GM18519 (cell line): ENCODE measurements at regions not wholly inside any gene's neighbourhood (a gene's known extent, or its start where the extent isn't known, plus 50 kb on each side); places are given as distances from the start of the nearest gene placed in this dataset.

ENCODE experiments used
- ATAC-seq: cut with Tn5 transposase; IDR thresholded peaks from one replicate; pipeline ENCODE4 v1.9.1; 2021; ENCODE audit warnings: mild to moderate bottlenecking, moderate library complexity; ENCODE audit not compliant: unreplicated experiment, low FRiP score

DNA sequence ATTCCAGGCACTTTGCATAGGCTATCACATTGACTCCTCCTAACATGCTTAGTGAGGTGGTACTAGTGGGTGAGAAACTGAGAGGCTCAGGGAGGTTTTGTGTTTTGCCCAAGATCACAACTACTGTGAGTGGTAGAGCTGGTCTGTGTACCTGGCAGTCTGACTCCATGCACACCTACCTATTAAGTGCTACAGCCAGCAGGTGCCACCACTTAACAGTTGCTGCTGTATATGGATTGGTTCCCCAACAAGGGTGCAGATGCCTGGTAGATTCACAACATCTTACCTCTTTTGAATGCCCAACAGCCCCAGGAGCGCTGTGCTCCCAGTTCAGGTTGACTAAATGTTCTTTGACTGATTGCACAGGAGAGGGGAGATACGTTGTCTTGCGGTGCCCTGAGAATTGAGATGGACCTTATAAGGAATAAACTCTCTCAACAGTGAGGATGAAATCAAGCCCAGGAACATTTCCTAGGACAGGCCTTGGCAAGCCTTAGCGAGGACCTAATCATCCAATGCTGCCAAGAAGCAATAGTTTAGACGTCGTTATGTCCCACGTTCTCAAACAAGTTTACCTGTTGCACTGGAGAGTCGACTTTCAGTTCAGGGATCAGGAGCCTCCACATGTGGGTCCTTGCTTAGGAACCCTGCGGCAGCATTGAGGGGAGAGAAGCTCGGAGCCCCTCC is 78.9 kb upstream of the F3 start:
- ATAC-seq, result no peak

DNA sequence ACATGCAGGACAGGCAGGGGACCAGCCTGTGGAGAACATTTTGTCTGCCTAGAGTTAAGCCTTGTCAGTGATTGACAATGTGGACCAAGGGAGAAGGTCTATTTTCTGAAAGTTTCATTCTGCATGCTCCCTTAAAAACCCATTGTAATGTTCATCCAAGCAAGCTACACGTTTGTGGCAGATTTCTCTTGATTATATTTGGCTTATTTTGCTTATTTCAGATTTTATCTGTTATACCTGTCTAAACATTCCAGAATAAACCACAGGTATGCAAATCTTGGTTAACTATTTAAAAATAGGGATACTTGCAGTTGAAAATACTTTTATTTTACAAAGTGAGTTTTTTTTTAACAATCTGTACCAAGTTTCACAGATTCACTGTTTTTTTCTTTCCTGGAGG is 78.2 kb upstream of the F3 start:
- no peak for ATAC-seq

DNA sequence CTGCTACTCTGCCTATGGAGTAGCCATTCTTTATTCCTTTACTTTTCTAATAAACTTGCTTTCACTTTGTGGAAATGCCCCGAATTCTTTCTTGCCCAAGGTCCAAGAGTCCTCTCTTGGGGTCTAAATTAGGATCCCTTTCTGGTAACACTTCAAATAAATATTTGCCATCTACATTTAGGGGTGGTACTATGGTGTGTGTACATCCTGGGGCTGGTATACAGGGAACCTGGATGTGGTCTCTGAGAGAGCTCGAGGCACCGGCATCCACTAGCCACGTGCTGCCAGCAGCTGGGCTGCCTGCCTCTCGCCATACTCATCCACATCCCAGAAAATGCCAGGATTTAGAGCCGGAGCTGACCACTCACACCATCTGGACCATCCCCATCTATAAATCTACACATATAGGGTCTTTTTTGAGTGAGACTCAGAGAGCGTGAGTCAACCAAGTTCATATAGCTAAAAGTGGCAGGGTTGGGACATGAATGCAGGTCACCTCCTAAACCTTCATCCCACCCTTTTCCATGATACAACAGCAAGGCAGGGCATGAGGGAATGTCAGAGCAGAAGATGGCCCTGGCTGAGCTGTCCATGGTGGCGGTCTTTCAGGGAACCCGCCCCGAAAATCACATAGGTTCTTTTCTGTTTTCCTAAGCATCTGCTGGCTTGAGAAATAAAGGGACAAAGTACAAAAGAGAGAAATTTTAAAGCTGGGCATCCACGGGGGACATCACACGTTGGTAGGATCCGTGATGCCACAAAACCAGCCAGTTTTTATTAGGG is 76.6 kb upstream of the F3 start:
- ATAC-seq, result no peak

DNA sequence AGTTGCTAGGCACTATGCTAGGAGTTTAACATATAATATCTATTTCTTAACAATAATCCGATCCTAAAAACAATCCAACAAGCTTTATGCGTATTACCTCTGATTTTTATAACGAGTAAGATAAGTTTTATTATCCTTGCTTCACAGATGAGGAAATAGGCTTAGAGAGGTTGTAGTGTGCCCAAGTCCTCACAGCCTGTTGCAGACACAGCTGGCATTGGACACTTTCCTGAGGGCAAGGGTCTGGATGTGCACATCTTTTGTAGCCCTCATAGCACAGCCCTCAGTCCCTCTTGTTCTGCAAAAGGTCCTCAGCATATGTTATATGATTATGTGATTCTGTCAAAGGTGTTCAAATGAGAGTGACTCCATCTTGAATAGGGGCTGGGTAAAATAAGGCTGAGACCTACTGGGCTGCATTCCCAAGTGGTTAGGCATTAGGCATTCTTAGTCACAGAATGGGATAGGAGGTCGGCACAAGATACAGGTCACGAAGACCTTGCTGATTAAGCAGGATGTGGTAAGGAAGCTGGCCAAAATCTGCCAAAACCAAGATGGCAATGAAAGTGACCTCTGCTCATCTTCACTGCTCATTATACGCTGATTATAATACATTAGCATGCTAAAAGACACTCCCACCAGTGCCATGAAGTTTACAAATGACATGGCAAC is 75.7 kb upstream of the F3 start:
- ATAC-seq, result no peak

DNA sequence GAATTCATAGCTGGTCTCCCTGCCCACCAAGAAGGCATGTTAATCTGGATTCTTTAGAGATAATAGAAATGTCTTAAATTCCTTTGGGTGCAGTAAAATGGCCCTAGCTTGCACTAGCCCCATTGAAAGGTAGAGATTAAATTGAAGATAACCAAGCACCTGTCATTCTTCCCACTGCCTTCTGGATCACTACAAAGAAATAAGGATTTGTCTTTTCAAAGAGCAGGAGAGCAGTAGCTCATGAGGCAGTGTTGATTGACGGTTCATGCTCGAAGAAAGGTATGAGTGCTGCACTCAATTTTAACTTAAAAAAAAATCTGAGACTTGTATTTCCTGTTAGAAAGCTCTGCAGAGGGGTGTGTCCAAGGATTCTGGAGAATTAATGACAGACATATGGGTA is 74.9 kb upstream of the F3 start:
- ATAC-seq, result no peak

DNA sequence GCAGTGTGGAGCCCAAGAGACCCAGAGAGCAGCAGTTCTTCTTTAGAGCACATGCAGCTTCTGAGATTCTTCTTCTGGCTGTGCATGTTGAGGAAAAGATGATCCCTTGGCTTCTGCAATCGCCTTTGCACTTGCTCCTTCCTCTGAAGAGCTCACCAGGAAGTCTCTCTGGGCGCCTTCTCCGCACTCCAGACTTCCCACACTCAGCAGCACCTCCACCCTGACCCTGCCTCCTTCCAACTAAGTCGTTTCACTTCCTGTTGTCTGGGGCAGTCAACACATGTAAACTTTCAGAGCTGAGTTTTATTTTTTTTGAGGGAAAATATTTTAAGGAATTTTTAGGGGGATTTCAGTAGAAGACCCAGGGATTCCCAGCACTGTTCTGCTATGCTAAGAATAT is 73.4 kb upstream of the F3 start:
- ATAC-seq, result no peak

DNA sequence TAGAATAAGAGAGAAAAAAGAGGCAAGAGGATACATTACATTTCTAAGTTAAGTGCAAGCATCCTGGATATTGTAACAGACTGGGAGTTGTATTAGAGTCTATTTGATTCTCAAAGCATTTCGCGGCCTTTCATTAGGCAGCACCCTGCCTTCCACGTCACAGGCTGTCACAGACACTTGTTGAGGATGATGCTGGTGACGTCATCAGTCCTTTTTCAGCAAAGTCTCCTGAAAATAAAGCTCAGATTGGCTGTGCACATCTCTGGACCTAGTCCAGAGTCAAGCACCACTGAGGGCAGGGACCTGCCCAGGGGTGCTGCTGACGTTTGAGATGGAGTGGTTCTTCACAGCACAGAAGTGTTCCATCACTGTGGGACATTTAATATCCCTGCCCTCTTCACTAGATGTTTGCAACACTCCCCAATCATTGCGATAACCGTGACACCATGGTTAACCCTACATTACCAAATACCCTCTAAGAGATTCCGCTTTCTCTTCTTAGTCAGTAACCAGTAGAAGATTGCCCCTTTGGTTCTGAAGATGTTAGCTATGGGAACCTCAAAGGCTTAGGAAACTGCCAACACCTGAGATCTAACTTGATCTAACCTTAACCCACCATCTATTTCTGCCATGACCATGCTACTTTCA is 72.7 kb upstream of the F3 start:
- no peak for ATAC-seq

DNA sequence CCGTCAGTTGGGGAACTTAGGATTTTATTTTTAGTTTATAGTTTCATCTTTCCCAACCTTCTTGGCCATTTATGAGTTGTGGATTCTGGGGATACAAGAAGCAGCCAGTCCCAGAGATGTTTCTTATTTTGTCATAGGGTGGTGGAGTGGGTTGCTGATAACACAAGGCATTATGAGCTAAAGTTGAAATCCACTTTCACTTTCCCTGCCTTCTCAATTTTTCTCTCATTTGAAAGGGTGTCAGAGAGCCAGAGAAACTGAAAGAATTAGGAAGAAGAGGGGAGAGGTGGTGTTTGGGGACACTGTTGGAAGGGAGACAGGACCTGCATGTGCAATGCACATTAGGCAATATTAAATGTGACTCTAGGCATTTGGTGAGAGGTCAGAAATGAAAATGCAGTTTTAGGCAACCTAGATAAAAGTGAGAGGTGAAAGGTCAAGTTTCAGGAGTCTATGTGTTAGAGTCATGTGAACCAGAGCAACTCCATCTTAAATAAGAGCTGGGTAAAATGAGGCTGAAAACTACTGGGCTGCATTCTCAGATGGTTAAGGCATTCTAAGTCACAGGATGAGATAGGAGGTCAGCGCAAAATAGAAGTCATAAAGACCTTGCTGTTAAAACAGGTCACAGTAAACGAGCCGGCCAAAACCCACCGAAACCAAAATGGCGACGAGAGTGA is 71.1 kb upstream of the F3 start:
- ATAC-seq, result no peak

DNA sequence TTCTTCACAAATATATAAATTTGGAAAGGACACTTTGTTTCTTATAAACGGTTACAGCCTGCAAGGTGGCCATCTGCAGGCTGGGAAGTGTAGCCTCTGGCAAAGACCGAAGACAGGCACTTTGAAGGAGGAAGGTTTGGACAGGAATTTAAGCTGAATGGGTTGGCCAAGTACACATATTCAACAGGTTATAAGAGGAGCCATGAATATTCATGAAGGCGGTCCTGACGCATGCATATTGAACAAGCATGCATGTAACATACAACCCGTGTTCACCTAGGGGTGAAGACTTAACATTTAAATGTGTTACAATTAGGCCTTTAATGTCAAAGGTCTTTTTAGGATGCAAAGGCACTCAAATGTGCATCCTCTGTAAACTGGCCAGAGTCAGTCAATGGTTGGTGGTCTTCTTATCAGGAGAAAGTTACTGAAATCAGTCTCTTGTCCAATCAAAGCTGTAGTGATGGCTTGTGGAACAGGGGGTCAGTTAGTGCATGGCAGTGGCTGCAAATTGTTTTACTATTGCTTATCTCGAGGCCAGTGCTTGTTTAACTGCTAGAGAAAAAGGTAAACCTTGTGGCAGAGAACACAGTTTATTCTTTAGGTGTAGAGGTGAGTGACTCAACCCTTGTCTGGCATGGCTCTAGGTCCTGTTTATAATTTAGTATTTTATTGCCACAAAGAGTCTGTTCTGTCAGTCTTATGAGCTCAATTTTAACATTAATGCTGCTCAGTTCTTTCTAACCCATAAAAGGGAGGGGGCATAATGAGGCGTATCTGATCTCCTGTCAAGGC is 70.3 kb upstream of the F3 start:
- no peak for ATAC-seq

DNA sequence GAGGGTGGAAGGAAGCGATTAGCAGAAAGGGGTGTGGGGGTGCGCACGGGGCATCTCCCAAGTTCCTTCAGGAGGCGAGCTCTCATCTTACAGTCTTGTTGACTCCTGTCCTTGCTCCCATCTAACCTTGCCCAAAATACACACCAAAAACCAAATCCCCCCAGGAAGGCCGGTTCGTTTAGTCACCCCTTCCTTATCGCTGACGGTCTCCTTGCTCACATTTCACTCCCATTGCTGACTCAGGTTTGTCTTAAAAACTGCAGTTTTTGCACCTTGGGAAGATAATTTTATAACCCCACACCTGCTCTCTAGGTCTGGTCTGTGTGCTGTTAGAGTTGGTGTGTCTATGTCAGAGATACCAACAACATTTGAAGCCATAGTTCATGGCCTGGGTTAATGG is 68.1 kb upstream of the F3 start:
- ATAC-seq, result no peak

DNA sequence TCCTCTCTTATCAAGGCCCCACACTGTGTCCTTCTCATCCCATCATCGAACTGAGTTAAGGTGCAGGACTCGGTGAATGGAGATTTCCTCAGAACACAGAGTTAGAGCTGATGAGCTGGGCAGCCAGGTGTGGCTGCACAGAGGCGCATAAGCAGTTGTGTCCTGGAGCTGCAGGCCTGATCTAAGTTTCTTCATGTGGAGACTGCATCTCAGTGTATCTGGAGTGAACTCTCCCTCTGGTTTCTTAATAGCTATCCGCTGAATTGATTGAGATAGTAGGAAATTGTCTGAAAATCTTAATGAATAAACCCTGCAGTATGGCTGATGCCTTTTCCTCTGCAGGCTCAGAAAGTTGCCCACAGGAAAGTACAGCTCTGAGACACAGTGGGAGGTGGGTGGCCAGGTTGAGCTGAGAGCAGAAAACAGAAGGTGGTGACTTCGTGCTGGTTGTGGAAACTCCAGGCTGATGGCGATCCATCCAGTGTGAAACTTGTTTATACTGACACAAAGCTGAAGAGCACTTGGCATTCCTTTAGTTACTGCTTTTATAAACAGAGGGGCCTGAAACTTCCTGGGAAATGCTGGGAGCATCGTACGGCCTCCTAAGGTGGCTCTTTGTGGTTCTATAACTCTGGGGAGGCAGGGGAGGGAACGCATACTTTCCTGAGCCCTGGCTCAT is 67.4 kb upstream of the F3 start:
- ATAC-seq, result no peak

DNA sequence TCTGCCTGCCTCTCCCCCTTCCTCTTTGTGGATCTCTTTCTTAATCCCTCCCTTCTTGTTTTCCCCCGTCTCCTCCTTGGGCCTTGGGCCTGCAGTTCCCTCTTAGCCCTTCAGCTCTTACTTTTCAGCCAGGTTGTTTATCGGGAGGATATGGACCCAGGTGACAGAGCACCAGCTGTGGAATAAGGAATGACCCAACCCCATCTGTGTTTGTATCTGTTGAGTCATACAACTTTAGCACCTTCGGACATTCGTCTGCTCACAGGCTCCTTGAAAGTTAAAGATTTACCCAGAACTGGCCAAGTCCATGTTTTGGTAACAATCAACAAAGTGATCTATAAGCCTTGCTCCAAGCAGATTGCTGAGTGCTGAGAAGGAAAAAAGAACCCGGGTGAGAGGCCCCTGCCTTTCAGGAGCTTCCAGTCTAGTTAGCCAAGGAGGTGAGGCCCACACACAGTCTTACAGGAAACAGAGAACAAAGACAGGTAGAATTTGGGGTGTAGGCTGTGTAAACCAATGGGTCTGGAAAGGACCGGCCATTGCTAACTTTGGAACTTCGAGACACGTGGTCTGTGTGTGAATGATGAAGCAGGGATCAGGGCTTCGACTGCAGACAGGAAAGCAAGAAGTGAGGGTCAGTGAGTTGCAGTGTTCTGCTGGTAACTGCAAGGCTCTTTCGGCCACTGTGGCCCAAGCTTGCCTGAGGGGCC is 66.7 kb upstream of the F3 start:
- ATAC-seq, result no peak

DNA sequence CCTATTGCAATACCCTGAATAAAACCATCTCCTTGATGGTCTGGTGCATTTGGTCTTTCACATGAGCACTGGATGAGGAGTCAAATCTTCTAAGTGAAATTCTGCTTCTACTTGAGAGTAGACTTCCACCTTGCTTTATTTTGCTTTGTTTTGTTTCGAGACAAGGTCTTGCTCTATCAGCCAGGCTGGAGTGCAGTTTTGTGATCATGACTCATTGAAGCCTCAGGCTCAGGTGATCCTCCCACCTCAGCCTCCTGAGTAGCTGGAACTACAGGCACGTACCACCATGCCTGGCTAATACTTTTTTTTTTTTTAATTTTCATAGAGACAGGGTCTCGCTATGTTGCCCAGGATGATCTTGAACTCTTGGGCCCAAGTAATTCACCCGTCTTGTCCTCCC is 65.8 kb upstream of the F3 start:
- ATAC-seq, result no peak

DNA sequence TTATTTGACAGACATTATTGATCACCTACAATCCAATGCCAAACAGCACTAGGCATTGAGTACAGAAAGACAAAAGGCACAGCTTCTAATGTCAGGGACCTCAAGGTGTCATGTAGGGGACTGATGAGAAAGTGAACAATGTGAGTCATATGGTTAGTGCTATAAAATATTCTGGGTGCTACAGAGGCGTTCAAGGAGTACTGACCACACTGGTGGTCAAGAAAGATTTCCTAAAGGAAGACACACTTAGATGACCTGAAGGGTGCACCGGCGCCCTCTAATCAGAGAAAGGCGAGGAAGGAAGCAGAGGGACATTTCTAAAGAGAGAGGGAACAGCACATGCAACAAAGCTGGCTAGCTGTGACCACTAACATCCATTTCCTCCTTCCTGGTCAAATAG is 64.9 kb upstream of the F3 start:
- no peak for ATAC-seq

DNA sequence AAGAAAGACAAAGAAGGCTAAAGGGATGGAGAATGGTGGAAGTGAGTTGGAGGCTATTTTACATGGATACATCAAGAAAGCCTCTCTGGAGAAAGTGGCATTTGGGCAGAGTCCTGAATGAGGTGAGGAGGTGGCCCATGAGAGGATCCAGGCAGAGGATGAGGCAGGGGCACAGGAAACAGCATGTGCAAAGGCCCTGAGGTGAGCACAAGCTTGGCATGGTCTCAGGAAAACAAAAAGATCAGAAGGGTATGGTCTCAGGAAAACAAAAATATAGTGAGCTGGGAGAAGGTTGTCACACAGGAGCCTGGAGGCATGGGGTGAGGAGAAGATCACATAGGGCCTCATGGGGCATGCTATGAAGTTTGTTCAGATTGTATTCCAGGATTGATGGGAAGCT is 62.1 kb upstream of the F3 start:
- ATAC-seq, result no peak

DNA sequence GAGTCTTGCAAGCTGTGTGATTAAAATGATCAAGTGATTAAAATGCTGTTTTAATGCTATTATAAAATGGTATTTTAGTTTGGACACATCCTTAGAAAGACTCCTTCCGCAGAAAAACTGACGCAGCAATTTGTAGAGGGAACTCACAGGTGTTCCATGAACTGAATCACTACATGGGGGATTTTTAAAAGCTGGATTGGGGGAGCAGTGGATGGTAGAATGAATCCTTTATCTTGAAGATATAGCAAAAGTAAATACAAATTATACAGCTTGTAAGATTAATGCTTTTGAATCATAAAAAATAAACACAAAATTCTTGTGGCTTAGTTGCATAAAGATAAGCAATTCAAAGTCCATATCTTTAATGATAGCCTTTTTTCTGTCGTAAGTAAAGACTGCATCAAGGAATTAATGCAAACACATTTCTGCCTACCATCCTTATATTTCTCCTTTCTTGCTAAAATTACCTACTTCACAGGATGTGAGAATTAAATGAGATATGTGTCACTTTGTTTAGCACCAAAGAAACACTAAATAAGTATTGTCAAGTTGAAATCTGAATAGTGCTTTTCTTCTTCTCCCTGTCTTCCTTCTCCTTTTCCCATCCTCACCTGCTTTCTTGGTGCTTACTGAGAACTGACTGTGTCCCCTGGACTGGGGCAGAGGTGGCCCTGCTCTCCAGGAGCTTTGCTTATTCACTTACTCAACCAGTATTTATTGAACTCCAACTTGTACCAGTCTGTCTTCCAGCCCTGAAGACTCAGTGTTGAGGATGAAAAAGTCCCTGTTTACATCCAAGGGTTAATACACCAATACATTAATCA is 61.5 kb upstream of the F3 start:
- ATAC-seq, result no peak

DNA sequence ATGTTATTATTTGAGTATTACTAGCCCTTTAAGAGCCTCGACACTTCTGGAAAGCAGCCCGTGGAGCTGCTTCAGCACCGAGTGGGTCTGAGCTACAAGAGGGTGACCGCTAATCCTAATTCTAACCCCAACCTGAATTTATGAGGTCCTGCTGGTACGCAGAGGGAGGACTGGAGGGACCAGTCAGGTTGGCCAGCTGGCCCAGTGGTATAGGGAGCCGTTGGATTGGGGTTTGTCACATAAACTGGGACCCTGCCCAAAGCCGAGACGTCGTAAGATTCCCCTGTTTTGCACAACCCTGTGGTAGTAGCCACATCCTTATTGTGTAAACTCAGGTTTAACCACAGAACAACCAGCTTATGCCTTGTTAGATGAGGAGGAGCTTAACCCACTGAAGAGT is 60.8 kb upstream of the F3 start:
- ATAC-seq, result no peak

DNA sequence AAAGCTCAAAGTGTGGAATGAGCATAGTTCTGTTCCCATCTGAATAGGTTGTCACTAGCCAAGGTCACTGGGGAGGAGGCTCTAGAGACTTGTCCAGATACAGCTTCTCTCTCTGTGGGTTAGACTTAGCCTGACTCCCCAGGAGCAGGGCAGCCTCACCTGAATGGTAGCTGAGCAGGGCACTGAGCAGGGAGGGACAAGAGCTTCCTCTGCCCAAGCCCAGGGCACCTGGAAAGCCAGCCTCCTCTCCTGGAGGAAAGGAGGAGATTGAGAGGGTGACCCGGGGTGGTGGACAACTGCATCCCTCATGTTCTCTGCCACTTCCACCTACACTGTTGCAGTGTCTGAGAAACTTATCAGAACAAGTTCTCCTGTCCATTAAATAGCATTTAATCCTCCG is 59.0 kb upstream of the F3 start:
- no peak for ATAC-seq
